GM19193 (cell line): ENCODE measurements at regions not wholly inside any gene's neighbourhood (a gene's known extent, or its start where the extent isn't known, plus 50 kb on each side); places are given as distances from the start of the nearest gene placed in this dataset.

ENCODE experiments used
- POLR2A ChIP-seq: IDR thresholded peaks from 4 replicates; pipeline ENCODE4 v1.6.1; 2011; ENCODE audit not compliant: insufficient read depth, insufficient read length; ENCODE audit errors: extremely low read depth

- no peak for TF ChIP-seq POLR2A
These were observed 186.8 kb downstream of the PRL start for GRCh38 chr6:22110061-22110460.

GRCh38 chr6:22112461-22112860, 184.4 kb downstream of the PRL start:
- no peak for TF ChIP-seq POLR2A

GRCh38 chr6:22113026-22113766, 183.6 kb downstream of the PRL start:
- no peak for TF ChIP-seq POLR2A

DNA sequence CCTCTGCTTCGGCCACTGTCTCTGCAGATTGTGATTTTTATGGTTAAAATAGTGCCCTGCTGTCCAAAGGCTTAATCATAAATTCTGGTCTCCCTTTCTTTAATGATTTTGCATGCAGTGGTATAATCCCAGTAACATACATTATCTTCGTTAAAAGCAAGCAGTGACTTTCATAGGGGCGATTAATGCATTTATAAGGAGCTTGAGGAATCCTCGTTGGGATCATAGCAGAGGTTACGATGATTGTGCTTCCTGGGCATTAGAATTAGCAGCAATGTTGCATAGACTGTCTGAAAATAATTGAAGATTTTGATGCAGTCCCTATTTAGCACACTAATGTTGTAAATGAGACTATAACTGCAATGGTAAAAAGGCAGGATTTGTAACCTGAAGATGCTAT, 181.3 kb downstream of the PRL start:
- no peak for TF ChIP-seq POLR2A

DNA sequence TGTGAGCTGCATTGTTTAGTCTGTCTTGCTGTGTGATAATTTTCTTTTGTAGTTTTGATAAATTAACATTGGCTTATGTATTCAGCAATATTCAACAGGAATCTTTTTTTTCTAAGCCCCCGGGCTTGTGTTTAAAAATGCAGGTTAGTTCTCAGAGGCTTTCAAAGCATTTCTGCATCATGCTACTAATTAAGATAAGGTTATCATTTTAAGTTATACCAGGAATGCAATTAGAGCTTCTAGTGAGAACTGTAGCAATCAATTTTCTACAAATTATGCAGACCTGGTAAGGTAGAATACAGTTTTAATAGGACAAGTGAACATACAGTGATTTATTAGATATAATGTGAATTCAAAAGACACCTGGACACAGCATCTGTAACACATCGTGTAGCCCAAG, 179.2 kb downstream of the PRL start:
- TF ChIP-seq POLR2A: no peak

- no peak for TF ChIP-seq POLR2A
These were observed 177.3 kb downstream of the PRL start for GRCh38 chr6:22119500-22119899.

DNA sequence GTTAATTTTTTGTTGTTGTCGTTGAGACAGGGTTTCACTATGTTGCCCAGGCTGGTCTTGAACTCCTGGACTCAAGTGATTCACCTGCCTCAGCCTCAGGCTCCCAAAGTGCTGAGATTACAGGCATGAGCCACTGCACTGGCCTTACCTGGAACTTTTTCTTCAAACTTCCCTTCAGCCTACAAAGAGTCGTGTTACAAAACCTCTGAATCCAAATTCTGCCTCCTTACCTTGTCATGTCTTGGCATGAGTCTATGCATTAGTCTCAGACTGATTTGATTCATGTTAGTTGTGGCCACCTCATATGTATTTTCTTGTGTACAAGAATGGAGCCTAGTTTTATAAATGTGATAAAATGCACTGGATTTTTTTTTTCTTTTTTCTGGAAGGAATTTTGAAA, 172.1 kb downstream of the PRL start:
- no peak for TF ChIP-seq POLR2A

DNA sequence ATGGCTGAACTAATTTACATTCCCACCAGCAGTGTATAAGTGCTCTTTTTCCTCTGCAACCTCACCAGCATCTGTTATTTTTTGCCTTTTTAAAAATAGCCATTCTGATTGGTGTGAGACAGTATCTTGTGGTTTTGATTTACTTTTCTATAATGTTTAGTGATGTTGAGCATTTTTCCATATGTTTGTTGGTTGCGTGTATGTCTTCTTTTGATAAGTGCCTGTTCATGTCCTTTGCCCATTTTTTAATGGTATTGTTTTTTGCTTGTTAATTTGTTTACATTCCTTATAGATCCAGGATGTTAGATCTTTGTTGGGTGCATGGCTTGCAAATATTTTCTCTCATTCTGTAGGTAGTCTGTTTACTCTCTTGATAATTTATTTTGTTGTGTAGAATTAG, 169.9 kb downstream of the PRL start:
- TF ChIP-seq POLR2A: no peak

GRCh38 chr6:22129751-22130150, 167.1 kb downstream of the PRL start:
- no peak for TF ChIP-seq POLR2A

- no peak for TF ChIP-seq POLR2A
These were observed 164.2 kb downstream of the PRL start for GRCh38 chr6:22132656-22133055.

- TF ChIP-seq POLR2A: no peak
These were observed 163.5 kb downstream of the PRL start for GRCh38 chr6:22133357-22133756.

DNA sequence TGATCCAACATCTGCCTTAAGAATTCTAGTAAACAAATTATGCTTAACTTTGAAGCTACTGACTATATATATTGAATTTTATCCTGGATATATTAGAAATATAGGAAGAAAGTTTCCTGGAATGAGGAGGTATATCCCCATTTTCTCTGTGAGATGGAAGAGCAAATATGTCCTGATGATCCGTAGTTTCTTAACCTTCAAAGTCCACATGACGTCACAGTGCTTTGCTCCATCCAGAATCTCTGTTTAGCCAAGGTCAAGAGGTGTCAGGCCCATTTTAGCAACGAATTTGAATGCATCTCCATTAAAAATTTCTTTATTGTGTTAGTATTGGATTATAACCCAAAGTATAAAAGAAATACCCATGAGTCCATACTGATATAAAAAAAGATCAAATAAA, 162.5 kb downstream of the PRL start:
- TF ChIP-seq POLR2A: no peak

DNA sequence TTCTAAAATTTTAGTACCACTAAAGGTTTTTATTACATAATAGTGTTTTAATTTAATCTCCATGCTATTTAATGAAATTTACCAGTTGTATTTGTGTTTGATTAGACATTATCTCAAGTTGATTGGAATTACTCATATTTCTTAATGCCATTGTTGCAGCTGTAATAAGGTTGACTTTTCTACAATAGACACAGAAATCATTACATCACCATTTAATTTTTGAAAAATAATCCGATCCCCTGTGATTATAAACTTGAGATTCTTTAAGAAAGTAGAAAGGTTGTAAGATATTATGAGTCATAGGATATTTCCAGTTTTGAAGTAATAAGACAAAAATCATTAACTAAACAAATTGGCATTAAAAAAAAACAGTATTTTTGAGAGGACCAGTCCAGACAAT, 161.4 kb downstream of the PRL start:
- TF ChIP-seq POLR2A: no peak

- TF ChIP-seq POLR2A: no peak
These were observed 155.5 kb downstream of the PRL start for GRCh38 chr6:22141241-22141745.

GRCh38 chr6:22142856-22143255, 154.0 kb downstream of the PRL start:
- no peak for TF ChIP-seq POLR2A

GRCh38 chr6:22145376-22145775, 151.5 kb downstream of the PRL start:
- TF ChIP-seq POLR2A: no peak

DNA sequence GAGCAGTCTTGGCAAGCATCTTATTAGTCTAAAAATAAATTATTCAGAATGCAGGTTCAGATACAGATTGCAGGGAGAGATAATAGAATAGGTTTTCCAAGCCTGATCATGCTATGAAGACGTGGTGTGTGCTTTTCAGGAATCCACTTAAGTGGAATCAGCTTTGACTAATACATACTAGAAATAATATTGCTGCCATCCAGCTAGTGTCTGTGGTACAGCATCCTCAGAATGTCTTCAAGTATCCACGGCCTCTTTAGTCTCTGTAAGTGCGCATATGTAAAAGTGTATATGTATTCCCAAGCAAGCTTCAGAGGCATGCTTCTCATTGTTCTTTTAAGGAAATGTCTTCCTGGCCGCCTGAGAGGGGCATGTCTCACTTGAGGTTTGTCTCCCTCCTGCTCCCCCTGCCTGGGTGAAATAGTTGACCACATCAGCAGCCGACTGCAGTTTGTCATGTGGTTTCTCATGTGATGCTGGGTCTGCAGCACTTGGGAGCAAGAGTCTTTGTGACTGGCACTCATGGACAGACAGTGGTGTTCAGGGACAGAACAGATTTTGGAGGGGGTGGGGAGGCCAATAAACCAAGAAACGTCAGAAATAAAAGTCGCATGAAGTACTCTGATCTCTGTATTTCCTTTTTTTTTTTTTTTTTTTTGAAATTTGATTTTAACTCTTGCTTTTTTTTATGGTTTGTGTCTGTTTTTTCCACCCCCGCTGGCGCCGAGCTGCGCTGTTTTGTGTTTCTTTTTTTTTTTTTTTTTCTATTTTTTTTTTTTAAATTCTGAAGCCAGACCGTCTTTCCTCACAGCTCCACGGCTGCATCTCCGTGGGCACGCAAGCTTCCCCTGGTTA, 150.8 kb downstream of the PRL start:
- TF ChIP-seq POLR2A: no peak

- TF ChIP-seq POLR2A: no peak
These were observed 150.2 kb downstream of the PRL start for GRCh38 chr6:22146678-22146930.
